GM18861 (cell line): ENCODE measurements at regions not wholly inside any gene's neighbourhood (a gene's known extent, or its start where the extent isn't known, plus 50 kb on each side); places are given as distances from the start of the nearest gene placed in this dataset.
"Not testable (repeated sequence)": the region's sequence is repeated elsewhere in the genome, so short reads cannot be mapped to it uniquely, and the experiment has no call there.

Experiments used
- ATAC-seq: cut with Tn5 transposase; IDR thresholded peaks from one replicate; pipeline ENCODE4 v1.9.1; 2021; ENCODE audit not compliant: unreplicated experiment

- no peak for ATAC-seq
These were observed 293.6 kb downstream of the PTPRC start for GRCh38 chr1:198932351-198932991.

- no peak for ATAC-seq
These were observed 294.8 kb downstream of the PTPRC start for GRCh38 chr1:198933515-198934222.

DNA sequence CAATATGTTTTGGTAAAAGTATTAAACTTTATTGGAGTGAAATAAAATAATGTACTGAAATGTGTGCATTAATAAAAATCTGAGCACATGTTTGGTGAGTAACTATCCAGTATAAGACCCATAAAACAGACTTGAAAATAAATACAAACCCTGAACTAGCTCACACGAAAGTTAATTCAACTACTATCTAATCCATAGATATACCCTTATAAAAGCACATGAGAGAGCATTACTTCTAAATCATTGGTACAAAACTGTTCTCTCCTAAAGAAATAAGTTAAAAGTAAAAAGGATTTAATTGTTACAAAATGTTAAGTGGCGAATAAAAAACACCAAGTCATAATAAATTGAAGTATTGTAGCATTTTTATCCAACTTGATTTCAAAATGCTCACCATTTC, 295.6 kb downstream of the PTPRC start:
- ATAC-seq, result no peak

DNA sequence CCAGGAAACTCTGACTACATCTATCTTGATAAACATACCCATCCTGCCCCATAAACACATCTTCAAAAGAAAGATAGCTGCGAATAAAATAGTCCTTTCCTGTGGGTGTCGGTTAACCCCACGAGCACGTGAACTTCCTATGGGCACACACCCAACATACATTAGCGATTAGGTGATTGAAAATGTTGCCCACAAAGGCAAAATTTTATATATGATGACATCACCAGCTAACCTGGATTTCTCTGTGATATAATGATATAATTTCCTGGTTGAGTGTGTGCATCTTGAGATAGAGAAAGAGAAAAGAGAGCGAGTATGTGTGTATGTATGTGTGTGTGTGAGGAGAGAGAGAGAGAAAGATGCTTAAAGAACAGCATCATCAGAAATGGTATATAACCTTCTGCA, 296.1 kb downstream of the PTPRC start:
- ATAC-seq, result peak; percentile 10

- peak; percentile 34 for ATAC-seq
These were observed 296.6 kb downstream of the PTPRC start for GRCh38 chr1:198935306-198935921.

GRCh38 chr1:198936371-198937083, 297.7 kb downstream of the PTPRC start:
- no peak for ATAC-seq

GRCh38 chr1:198937231-198938031, 298.6 kb downstream of the PTPRC start:
- peak; percentile 87 for ATAC-seq

DNA sequence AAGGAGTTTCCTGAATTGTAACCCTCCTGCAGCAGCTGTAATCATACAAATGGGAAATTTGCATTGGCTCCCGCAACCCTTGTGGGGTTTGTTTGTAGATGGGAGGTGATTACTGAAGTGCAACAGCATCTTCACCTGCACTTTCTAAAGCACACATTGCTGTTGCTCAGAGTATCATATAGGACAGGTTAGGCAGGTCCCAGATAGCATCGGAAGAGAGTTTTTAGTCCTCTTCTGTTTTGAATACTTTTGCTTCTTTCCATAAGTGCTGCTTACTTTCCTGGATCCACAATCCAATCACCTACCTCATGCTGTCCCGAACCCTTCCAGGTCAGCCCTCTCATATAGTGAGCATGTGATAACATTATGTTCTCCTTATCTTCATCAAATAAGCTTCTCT, 300.4 kb downstream of the PTPRC start:
- no peak for ATAC-seq

DNA sequence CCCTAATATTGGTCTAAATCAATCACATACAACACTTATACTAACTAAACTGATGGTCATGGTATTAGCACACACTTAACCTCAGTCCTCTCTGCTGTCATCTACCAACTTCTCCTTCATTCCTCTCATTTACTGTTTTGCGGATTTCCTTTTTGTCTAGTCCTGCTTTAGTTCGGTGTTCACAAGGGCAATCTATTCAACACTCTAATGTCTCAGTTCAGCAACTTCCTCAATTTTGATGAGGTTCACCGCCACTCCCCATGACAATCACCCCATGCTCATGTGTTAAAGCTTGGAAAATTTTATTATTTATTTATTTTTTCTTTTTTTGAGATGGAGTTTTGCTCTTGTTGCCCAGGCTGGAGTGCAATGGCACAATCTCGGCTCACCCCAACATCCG, 301.1 kb downstream of the PTPRC start:
- no peak for ATAC-seq

DNA sequence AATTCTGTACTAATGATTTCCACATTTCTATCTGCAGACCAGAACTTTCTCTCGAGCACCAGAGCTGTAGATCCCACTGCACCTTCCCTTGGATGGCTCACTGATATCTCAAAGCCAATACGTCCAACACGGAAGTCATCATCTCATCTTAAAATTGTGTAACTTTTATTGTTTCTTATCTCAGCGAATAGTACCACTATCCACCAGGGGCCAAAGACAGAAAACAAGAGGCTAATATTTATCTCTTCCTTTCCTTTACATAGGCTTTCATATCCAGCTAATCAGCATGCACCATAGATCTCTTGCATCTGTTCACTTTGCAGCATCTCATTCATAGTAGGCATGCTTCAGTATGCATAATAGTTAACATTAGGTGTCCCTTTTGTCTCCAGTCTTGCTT, 303.6 kb downstream of the PTPRC start:
- no peak for ATAC-seq

GRCh38 chr1:198943484-198944187, 304.8 kb downstream of the PTPRC start:
- ATAC-seq, result no peak

- ATAC-seq, result no peak
These were observed 308.6 kb downstream of the PTPRC start for GRCh38 chr1:198947456-198947855.

GRCh38 chr1:198948895-198949659, 310.2 kb downstream of the PTPRC start:
- ATAC-seq, result no peak

GRCh38 chr1:198950036-198950435, 311.2 kb downstream of the PTPRC start:
- no peak for ATAC-seq

GRCh38 chr1:198955085-198955484, 316.2 kb downstream of the PTPRC start:
- no peak for ATAC-seq

DNA sequence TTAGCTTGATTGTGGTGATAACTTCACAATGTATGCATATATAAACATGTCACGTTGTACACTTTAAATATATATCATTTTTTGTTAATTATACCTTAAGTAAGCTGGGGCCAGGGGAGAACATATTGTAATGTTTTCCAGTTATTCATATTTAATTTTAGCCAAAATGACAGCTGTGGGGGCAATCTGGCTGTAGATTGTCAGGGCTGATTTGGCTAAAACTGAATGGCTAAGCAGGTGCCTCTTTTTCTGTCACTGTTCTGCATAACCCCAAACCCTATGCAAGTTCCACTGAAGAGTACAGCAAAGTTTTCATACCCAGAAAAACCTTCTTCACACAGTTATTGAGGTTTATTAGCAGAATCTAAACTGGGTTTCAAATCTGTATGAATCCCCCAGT, 318.2 kb downstream of the PTPRC start:
- no peak for ATAC-seq

- ATAC-seq, result no peak
These were observed 320.2 kb downstream of the PTPRC start for GRCh38 chr1:198959032-198959431.

GRCh38 chr1:198959676-198960075, 320.8 kb downstream of the PTPRC start:
- ATAC-seq, result no peak

DNA sequence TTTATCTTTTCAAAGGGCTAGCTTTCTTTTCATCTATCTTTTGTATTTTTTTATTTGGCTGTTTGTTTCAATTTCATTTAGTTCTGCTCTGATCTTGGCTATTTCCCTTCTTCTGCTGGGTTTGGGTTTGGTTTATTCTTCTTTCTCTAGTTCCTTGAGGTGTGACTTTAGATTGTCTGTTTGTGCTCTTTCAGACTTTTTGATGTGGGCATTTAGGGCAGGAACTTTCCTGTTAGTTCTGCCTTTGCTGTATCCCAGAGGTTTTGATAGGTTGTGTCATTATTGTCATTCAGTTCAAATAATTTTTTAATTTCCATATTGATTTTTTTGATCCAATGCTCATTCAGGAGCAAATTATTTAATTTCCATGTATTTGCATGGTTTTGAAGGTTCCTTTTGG, 325.0 kb downstream of the PTPRC start:
- ATAC-seq, result not testable (repeated sequence)

DNA sequence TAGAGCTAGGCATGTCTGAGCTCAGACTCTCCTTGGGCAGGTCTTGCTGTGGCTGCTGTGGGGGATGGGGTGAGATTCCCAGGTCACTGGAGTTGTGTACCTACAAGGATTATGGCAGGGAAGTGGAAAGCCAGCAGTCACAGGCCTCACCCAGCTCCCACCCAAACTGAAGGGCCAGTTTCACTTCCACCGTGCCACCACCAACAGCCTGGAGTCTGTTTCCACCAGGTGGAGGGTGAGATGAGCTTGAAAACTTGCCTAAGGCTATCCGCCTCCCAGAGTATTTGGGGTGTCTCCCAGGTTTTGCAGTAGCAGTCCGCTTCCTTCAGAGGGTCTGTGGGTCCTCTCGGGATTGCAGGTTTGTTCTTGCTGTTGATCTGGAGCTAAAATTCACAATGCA, 327.7 kb downstream of the PTPRC start:
- no peak for ATAC-seq
